ENCODE measurements at regions not wholly inside any gene's neighbourhood (a gene's known extent, or its start where the extent isn't known, plus 50 kb on each side); places are given as distances from the start of the nearest gene placed in this dataset.

GRCh38 chr15:46329876-46330275, 695.0 kb downstream of the SQOR start:
- DNase-seq, result no peak

DNA sequence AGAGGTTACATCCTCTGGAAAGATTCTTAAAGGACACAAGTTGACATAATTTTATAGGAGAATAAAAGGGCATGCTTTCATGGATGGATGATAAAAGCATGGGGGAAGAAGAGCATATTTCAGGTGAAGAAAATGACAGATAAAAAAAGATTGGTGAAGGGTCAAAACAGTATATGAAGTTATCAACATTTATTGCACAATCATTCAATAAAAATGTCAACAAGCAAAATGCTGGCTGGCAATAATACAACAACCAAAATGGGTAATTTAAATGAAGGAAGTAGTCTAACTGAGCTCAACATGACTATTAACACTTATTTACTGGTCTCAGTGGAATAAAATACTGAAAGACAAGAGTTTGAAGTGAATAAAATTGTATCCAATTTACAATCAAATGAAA, 696.7 kb downstream of the SQOR start:
- DNase-seq, result no peak

DNA sequence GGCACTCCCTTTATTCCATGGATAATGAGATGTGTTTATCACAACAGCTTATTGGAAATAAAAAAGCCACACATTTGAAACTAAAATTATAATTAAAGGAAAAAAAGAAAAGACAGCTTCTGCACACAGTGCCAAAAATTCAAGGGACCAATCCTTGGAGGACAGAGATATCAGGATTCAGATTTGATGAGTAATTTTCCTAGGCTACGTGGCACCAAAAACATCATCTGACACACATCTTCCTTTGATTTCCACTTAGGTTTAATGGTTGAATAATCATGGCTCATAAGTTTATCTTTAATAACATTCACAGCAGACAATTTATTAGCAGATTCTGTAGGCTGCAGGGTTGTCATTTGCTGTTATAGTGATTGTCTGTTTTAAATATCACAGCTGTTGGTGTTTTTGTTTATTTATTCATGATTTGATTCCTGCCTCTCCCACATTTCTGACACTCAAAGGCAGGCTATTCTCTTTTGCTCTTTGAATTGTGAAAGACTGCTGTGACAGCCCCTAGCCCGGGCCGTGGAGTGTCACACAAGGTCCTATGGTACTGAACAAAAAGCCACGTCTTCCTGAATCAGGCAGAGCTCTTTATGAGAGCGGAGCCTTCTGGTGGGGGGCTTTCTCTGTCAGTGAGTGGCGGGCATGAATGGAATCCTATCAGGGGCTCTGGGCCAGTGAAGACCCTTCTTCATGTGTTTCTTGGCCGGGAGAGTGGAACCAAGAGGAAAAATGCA, 708.5 kb downstream of the SQOR start:
- DNase-seq, result no peak

DNA sequence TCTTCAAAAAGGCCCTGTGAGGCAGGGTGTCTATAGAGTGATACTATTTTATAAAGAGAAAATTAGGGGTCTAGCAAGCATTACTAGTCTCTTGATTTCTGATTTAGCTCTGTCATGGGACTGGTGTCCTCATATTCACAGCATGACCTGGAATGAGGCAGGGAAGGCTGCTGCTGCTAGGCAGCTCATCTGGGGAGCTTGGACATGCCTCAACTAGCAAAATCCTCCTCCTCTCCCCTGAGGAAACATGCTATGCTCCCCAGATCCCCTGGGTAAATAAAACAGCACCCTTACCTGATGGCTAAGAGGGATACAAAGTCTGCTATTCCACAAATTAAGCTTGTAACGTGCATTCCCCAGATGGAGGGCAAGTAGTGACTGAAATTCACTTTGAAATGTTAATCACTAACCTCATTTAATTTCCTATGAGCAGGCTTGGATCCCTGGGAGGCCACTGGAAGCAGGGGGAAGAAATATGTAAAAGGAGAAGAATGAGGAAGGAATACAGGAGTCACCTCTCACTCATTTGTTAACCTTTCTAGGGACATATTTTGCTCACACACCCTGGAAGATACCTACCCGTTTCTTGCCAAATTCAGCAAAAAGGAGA, 709.4 kb downstream of the SQOR start:
- DNase-seq, result no peak

GRCh38 chr15:46344915-46345314, 710.1 kb downstream of the SQOR start:
- no peak for DNase-seq

GRCh38 chr15:46354443-46354842, 719.6 kb downstream of the SQOR start:
- no peak for DNase-seq

GRCh38 chr15:46365572-46365971, 730.7 kb downstream of the SQOR start:
- no peak for DNase-seq

GRCh38 chr15:46366360-46367007, 731.7 kb downstream of the SQOR start:
- no peak for DNase-seq

DNA sequence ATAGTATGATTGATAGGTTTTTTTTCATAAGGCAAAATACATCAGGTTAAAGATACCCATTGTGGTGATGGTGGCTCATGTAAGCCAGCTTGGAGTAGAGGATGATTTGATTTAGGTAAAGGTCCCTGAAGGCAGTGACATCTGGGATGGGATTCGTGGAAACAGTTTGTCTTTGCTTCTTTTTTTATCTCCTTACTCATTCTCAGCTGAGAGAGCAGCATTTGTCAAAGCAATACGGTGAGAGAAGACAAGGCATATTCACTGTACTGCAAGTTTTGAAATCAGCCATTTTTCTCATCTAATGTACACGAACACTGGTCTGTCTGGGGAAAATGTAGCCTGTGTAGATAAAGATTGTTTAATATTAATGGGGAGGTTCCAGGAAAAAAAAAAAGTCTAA, 749.1 kb downstream of the SQOR start:
- DNase-seq, result no peak

DNA sequence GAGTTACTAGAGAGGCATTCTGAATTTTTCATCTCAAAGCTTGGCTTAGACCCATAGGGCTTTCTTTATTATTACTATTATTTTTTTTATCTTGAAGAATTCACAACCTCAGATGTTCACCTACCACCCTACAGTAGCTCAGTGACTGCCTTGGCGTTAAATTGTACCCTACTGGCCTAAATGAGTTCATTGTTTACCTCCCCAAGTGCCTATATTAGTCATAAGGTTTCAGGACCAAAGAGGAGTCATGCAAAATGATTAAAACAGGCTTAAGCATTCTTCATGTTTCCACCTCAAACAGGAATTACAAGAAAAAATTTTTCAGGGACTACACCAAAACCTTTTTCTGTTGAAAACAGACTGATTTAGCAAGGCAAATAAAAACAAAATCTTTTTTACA, 751.5 kb downstream of the SQOR start:
- no peak for DNase-seq

- DNase-seq, result no peak
Measured at GRCh38 chr15:46389739-46390138, 754.9 kb downstream of the SQOR start.

DNA sequence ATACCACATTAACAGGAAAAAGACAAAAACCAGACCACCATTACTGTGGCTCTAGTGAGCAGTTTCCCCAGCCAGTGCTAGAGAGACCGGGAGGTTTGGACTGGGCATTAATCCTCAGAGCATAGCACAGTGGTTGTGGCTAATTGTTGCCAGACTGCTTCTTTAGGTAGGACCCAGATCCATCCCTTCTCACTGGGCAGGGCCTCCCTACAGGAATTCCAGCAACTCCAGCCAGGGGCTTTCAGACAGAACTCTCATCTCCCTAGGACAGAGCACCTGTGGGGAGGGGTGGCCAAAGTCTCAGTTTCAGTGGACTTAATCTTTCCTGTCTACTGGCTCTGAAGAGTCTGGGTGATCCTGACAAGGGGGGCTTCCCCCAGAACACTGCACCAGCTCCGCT, 759.6 kb downstream of the SQOR start:
- DNase-seq, result no peak

DNA sequence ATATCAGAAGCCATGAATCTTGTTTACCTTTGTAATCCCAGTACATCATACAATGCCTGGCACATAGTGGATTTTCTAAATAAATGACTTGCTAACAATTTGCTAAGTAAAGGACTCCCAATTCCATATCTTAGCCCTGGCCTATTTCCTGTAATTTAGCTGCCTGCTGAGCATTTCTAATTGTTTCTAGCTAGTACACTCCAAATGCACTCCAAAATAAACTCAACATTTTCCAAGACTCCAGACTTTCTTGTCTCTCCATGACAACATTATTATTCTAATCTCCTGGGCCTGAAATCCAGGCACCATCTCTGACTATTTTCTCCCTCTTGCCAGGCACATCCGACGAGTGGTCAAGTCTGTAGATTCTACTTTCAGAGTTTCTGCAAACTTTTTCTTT, 773.5 kb downstream of the SQOR start:
- DNase-seq, result no peak

GRCh38 chr15:46409841-46410301, 775.0 kb downstream of the SQOR start:
- no peak for DNase-seq

DNA sequence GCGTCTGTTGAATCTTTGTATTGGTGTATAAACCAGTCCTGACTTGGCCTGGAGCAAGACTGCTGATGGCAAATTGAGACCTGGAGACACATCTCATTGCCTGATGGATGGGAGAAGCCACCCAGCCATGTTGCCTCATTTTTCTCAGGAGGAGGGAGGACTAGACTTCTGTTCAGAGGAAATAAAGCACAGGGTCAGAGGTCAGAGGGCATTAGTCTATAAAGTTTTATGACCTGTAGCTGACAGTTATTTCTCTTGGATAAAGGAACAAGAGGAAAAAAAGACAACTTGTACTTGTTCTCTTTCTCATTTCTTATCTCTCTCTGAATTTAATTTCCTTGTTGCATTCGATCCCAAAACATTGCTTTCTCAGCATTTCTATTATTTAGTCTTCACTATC, 775.9 kb downstream of the SQOR start:
- DNase-seq, result no peak

DNA sequence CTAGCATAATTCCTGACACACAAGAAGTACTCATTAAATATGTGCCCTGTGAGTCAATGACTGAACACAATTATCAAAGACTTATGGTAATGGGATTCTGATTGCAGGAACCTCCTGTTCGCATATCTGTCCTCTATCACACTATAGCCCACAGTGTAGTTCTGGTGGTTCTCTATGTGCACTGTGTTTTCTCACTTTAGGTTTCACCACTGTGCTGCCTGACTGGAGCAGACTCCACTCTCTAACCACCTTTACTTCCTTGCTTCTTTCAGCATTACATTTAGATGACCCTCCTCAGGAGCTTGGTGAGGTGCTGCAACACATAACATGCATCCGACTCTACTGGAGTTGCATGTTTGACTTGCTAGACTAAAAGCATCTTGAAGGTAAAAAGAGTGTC, 777.1 kb downstream of the SQOR start:
- DNase-seq, result no peak

DNA sequence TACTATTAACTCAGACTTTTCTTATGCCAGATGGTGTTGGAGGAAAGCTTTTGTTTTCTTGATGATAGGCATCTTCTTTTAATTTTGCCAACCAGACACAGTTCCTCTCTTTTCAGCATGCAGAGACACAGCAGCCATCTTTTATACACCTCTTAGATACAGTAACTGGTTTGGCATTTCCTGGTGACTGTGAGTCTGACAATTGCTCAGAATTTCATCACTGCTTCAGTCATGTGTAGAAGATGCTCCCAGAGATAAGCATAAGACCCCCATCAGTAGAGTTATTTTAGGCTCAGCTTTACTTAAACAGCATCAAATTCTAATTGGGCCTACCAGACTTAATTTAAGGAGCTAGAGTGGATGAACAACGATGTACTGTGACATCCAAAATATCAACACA, 779.0 kb downstream of the SQOR start:
- no peak for DNase-seq

- DNase-seq, result no peak
Measured at GRCh38 chr15:46416544-46416943, 781.7 kb downstream of the SQOR start.

DNA sequence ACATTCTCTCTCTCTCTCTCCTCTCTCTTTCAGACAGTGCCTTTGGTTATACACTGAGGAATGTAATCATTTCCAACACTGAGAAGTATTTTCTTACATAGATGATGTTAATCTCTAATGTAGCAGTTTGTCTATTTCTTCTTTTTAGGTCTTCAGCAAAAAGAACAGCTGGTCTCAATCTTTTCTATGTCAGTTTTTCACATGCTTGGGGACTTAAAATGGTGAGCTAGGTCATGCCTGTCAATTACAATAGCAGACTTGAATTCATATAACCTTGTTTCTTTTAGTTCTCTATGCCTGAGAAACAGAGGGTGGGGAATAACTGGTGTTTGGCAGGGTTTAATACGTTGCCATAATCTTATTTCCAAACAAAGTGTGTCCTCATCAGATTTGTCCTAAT, 786.2 kb downstream of the SQOR start:
- no peak for DNase-seq

DNA sequence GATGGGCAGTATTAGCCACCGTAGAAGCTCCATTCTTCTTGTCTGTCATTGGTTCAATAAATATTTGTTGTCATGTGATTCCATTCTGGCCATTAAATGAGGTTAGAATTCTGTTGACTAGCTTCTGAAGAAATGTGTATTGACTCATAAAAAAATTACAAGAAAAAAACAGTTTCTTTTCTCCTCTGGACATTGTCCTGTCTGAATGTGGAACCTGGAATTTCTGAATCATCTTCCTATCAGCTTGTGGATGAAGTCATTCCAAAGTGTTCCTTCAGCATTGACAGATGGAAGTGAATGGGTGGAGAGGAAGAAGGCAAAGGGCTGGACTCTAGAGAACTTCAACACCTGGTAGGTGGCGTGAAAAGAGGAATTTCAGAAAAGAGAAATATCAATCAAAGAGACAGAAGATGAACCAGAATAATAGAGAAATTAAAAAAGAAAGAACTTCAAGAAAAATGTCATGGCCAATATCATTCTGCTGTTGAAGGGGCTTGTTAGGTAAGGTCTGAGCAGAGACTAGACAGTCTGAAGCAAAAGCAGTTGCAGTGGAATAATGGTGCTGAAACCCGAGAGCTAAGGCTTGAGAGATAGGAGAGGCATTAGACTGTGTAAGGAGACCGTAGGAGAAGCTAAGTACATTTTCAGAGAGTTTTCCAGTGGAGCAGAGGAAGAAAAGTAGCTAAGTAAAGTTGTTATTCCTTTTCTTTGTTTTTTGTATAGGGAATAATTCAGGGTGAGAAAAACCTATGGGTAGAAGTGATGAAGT, 806.6 kb downstream of the SQOR start:
- no peak for DNase-seq

- no peak for DNase-seq
Measured at GRCh38 chr15:46442184-46442583, 807.4 kb downstream of the SQOR start.

DNA sequence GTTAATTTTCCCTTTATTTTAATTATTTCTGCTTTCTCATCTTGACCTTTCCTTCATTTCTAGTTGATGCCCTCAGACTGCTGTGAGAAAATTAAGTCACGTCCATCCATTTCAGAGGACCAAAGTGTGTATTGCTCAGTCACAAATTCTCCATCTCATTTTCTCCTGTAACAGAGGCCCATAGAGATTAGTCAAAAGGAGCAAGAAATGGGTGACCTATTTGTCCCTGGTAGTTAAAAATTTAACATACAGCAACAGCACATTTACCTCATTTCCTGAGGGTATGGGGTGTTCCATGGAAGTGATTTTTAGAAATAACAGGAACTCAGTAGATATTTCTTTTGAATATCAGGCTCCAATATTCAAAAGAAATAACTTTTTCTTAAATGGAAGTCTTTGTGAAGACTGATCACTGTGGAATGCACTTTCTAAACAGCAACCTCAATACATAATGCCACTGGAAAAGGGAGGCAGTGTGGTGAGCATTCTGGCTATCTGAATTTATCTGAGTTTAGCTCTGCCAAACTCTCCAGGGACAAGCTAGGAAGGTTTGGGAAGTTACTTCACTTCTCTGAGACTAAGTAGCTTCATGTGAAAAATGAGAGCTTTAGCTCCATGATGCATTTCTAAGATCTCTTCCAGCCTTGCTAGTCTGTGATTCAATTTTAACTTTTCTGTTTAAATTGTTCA, 808.2 kb downstream of the SQOR start:
- no peak for DNase-seq

Measured in suppressor macrophage treated with lipopolysaccharide for 1 hour (primary cell).